GM18519 (cell line): ENCODE measurements at regions not wholly inside any gene's neighbourhood (a gene's known extent, or its start where the extent isn't known, plus 50 kb on each side); places are given as distances from the start of the nearest gene placed in this dataset.
A peak's percentile ranks its signal among the peaks of the same experiment; 100 is the strongest.

ENCODE experiments used
- ATAC-seq: cut with Tn5 transposase; IDR thresholded peaks from one replicate; pipeline ENCODE4 v1.9.1; 2021; ENCODE audit warnings: mild to moderate bottlenecking, moderate library complexity; ENCODE audit not compliant: unreplicated experiment, low FRiP score

- no peak for ATAC-seq
These were observed 351.1 kb downstream of the ZSWIM6 start for GRCh38 chr5:61683148-61683547.

- ATAC-seq, result no peak
These were observed 351.9 kb downstream of the ZSWIM6 start for GRCh38 chr5:61683926-61684325.

- ATAC-seq, result no peak
These were observed 354.6 kb downstream of the ZSWIM6 start for GRCh38 chr5:61686491-61687257.

GRCh38 chr5:61687371-61687770 lies 355.3 kb downstream of the ZSWIM6 start:
- ATAC-seq, result no peak

DNA sequence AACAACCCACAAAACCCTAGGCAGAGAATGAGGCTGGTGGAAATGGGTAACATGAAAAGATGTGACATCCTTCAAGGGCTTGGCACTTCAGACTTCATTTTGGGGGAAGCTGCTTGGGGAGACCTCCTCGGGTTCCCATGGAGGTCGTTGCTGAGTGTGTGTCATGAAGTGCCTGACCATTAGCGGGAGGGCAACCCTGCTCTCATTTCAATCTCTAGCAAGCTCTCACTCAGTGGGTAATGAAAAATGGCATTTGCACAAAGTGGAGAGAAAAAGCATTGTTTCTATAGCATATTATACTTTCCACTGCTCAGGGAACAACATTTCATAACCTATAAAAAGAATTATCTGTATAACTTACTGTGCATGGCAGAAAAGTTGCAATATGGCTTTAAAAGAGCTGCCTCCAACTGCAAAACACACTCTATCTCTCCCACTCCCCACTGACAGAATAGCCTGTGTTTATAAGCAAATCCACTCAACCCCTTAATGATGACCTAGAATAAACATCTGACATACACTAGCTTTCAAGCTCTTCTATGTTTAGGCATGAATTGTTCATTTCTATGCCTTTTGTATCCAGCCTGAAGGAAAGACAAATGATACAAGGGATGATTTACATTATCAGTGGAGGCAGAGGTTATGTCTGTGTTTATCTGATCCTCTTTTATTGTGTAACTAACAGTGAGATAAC lies 357.2 kb downstream of the ZSWIM6 start:
- ATAC-seq, result no peak

DNA sequence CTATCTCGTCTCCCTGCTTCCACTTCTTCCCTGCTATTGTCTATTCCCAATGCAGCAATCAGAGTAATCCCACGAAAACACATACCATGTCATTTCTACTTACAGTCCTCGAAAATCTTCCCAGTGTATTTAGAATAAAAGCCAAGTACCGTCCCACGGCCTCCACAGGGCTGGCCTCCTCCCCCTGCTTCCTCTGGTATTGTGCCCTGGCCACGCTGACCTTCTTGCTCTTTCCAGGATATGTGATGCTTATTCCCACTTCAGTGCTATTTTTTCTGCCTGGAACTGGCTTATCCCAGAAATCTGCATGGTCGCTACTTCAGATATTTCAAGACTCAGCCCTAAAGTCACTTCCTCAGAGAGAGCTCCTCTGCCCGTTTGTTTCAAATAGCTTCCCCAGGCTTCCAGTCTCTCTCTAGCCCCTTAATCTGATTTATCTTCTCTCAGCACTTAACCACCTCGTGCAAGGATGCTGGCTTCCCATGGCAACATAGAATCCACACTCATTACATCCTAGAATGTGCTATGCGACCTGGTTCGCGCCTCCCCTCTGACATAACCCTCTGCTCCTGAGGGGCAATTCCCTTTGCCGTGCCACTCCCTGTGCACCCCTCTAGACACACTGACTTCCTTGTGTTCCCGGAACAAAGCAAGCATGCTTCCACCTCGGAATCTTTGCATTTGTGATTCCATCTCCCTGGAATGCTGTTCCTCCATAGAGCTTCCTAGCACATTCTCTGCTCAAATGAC lies 365.9 kb downstream of the ZSWIM6 start:
- ATAC-seq, result no peak

- ATAC-seq, result peak; percentile 53
These were observed 370.0 kb downstream of the ZSWIM6 start for GRCh38 chr5:61701877-61702602.

DNA sequence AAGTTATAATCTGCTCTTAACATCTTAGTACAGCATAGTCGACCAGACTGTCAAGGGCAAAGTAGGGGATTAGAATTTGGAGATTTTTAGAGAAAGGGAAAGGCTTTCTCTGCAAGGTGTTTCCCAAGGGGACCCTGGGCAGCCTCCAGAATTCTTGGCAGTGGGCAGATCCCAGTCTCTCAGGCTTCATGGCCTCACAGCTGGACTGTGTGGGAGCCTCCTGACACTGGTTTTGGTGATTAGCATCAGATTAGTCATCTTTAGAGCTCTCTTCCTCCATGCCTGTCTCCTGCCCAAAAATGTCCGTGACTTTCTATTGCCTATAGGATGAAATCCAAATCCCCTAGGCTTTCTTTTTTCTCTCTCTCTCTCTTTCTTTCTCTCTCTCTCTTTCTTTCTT lies 370.7 kb downstream of the ZSWIM6 start:
- peak; percentile 4 for ATAC-seq

- ATAC-seq, result peak; percentile 36
These were observed 372.2 kb downstream of the ZSWIM6 start for GRCh38 chr5:61704289-61704688.

DNA sequence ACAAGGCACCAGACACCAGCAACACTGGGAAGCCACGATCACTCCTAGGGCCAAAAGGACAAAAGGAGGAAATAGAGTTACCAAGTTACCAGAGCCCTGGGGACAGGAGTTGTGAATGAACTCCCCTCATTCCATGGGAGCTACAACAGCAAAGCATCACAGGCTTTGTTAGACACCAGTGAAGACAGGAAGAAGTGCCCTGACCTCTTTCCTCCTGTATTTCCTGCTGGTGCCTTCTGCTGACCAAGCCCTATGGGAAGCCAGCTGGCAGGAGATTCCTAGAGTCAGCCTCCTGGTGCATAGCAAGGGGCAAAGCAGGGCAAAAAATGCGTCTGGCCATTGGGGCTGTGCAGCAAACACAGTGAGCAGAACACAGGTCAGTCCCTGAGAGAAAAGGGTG lies 374.7 kb downstream of the ZSWIM6 start:
- no peak for ATAC-seq

GRCh38 chr5:61719124-61719523 lies 387.1 kb downstream of the ZSWIM6 start:
- no peak for ATAC-seq

- no peak for ATAC-seq
These were observed 388.8 kb downstream of the ZSWIM6 start for GRCh38 chr5:61720829-61721228.

- no peak for ATAC-seq
These were observed 392.0 kb downstream of the ZSWIM6 start for GRCh38 chr5:61724102-61724501.

DNA sequence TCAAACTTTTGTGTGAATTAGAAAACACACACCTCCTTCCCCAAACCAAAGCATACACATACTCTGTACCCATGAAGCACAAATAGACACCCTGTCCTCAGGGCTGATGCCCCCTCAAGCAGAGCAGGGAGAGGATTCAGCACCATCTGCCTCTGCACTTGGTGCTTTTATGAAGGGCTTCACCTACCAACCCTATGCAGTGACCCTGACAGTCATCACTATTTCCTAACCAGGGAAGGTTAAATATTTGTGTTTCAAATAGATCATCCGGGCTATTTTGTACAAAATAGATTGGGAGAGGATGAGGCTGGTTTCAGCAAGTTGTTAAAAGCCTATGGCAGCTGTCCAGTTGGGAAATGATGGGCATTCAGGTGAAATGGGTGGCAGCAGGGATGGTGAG lies 396.2 kb downstream of the ZSWIM6 start:
- no peak for ATAC-seq

- no peak for ATAC-seq
These were observed 398.8 kb downstream of the ZSWIM6 start for GRCh38 chr5:61730866-61731265.

DNA sequence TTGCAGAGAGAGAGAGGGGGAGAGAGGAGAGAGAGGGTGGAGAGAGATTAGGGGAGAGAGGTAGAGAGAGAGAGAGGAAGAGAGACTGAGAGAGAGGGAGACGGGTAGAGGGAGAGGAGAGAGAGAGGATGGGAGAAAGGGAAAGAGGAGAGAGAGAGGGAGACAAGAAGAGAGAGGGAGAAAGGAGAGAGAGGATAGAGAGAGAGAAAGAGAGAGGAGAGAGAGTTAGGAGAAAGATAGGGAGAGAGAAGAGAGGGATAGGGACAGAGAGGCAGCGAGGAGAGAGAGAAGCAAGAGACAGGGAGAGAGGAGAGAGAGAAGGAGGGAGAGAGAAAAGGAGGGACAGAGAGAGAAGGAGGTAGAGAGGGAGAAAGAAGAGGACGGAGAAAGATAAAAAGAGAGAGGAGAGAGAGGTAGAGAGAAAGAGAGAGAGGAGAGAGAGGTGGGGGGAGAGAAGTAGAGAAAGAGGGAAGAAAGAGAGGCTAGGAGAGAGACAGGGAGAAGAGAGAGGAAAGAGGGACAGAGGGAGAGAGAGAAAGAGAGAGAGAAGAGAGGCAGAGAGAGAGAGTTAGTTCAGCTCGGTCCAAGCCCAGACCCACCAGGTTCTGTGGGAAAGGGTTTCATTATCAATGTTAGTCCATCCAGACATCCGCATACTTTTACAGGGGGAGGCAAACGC lies 399.3 kb downstream of the ZSWIM6 start:
- ATAC-seq, result no peak

GRCh38 chr5:61731946-61732314 lies 399.9 kb downstream of the ZSWIM6 start:
- ATAC-seq, result no peak

DNA sequence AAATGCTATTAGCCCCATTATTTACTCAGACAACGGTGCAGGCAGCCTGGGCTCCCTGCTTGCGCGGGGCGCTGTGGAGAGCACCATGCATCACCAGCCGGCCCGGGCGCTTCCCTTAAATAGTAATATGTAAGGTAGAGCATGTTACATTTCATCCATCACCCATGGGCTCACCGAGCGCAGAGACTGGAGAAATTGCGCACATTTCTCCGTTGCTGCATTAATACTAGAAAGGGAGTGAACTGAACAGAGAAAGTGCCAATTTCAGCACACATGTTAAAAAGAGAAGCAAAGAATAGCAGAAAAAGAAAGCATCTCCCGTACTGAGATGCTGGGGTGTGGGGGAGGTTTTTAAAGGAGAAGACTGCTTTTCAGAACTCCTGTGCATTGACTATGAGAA lies 400.3 kb downstream of the ZSWIM6 start:
- ATAC-seq, result no peak

DNA sequence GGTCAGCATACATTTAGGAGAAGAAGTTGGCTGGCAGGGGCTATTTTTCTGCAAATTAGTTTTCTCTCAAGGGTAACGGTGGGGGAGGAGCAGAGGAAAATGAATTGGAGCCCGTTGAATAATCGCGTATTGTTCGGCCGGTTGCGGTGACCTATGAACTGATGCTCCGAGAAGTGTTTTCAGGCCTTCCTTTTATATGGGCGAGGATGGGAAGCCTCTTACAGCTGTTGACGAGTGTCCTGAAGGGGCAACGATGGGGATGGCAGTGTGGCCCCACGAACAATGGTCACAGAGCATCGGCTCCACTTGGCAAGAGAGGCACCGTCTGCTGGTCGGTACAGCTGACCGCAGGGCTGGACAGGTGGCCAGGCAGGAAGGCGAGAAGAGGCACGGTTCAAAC lies 400.7 kb downstream of the ZSWIM6 start:
- ATAC-seq, result no peak

- ATAC-seq, result no peak
These were observed 401.9 kb downstream of the ZSWIM6 start for GRCh38 chr5:61734001-61734400.
